Hepatic stellate cell (primary cell): ENCODE measurements at regions not wholly inside any gene's neighbourhood (a gene's known extent, or its start where the extent isn't known, plus 50 kb on each side); places are given as distances from the start of the nearest gene placed in this dataset.

ENCODE experiments used
- DNase-seq: peaks from one replicate; pipeline ENCODE4 v3.0.0; 2011; ENCODE audit warnings: low spot score

GRCh38 chr4:180578175-180578574, 1665.0 kb upstream of the TENM3 start:
- no peak for DNase-seq

DNA sequence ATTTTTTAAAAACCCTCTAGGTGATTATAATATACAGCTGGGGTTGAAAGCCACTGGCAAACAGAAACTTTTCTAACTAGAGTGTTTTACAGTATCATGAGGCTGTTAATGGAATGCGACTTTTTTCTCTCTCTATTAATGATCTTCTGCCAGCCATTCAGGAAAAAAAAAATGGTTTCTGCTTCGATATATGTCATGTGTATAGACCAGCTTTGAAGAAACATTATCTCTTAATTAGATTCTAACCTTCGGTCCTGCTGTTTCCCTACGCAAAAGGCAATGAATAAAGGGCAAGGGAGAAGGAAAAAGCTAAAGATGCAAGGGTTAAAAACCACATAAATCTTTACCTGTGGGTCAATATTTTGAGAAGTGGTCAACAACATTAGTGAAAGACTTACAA, 1662.1 kb upstream of the TENM3 start:
- no peak for DNase-seq

- DNase-seq: no peak
Observed at GRCh38 chr4:180587379-180587778, 1655.8 kb upstream of the TENM3 start.

DNA sequence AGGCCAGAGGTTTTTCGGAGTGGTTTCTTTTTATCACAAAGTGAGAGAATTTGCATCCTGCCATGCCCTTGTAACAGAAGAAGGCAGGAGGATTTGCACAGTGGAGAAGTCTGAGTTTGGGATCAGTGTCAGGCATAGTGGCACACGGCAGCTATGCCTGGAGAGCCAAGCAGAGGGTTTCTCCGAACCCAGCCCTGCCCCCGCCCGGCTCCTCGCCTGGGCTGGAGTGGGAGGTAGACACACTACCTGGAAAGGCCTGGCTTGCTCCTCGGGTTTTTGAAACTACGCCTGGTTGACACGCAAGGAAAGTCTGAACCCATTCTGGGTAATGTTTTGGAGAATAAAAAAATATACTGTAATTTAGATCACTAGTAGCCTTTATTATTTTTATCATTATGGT, 1653.6 kb upstream of the TENM3 start:
- no peak for DNase-seq

GRCh38 chr4:180596888-180597483, 1646.2 kb upstream of the TENM3 start:
- no peak for DNase-seq

DNA sequence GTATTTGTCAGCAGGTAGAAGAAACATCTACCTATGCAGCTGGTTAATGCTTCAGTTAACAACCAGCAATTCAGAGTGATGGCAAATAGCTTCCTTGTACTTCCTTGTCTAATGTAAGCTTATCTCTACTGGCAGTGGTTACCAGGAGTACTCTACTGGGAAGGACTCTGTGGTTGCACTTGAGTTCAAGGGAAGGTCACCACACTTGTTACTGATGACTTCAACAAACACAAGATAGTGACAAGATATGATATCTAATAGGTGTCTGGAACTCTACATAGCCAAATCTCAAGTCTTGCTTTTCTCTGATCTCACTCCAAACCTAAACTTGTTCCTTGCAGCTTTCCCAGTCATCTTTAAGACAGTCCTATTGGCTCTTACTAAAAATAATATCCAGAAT, 1644.9 kb upstream of the TENM3 start:
- no peak for DNase-seq

- DNase-seq: no peak
Observed at GRCh38 chr4:180603791-180604190, 1639.4 kb upstream of the TENM3 start.

- no peak for DNase-seq
Observed at GRCh38 chr4:180610324-180610723, 1632.9 kb upstream of the TENM3 start.

GRCh38 chr4:180615746-180616145, 1627.5 kb upstream of the TENM3 start:
- DNase-seq: no peak

GRCh38 chr4:180617196-180617595, 1626.0 kb upstream of the TENM3 start:
- DNase-seq: no peak

GRCh38 chr4:180618396-180618795, 1624.8 kb upstream of the TENM3 start:
- DNase-seq: no peak

- no peak for DNase-seq
Observed at GRCh38 chr4:180619440-180619839, 1623.8 kb upstream of the TENM3 start.

DNA sequence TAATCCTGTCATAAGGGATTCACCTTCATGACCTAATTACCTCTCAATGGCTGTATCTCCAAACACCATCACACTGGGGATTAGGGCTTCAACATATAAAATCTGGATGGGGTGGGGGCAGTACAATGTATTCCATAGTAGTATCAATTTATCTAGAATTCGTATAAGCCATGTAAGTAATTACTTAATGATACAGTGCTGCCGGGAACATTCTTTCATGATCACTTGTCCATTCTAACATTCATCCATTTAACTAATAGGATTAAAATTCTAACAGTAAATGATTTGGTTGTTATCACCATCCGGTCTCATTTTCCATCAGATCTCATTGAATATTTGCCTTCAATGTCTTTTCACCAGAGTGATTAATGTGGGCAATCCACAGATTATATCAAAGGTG, 1620.9 kb upstream of the TENM3 start:
- DNase-seq: no peak

DNA sequence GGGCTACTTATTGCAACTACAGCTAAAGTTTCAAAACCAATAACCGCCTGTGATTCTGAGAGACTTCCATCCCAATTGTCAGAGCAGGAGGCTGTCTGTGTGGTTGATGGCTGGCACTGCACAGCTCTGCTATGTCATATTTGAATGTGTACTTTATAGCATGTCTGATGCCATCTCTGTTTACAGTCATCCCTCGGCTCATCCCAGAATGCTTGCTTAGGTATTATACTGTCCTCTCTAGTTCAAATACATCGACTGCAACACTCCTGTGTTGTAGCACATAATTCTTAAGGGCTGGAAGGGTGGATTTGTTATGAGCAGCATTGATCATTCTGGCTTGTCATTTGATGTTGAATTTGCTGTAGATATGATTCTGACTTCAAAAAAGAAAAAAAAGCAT, 1617.5 kb upstream of the TENM3 start:
- no peak for DNase-seq

GRCh38 chr4:180630012-180630665, 1613.1 kb upstream of the TENM3 start:
- no peak for DNase-seq

DNA sequence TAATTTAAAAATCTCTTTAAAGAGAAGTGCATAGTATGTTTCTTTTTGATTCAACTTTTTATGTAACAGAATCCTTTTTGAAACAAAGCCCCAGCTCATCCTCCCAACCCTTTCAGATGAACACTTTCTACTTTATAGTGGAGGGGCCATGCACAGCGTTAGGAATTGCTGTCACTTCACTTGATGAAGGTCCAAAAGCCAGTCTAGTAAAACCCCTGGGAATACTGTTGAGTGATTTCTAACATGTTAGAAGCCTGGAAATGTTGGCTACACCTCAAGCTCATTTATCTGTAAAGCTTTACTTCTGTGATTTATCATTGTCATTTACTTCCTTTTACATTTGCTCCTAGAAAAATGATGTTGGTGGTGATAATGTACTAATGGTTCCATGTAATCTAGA, 1608.9 kb upstream of the TENM3 start:
- DNase-seq: no peak

GRCh38 chr4:180635281-180635680, 1607.9 kb upstream of the TENM3 start:
- DNase-seq: no peak

- no peak for DNase-seq
Observed at GRCh38 chr4:180636696-180637404, 1606.4 kb upstream of the TENM3 start.

DNA sequence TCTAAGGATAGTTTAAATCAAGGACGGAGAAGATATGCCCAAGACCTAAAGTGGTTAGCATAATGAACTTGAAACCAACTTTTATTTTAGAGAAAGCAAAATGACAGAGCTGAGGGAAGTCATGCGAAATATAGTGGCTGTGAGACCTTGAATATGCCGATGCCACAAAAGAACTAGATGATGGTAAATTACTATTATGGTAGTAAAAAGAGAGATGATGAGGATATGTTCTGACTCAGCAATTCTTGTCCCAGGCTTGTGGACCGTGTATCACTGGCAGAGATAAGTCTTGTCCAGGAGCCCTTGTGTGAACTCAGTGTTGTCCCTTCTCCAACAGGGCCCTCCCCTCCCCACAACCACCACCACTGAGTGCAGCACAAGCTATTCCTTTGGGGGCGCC, 1605.6 kb upstream of the TENM3 start:
- DNase-seq: no peak

DNA sequence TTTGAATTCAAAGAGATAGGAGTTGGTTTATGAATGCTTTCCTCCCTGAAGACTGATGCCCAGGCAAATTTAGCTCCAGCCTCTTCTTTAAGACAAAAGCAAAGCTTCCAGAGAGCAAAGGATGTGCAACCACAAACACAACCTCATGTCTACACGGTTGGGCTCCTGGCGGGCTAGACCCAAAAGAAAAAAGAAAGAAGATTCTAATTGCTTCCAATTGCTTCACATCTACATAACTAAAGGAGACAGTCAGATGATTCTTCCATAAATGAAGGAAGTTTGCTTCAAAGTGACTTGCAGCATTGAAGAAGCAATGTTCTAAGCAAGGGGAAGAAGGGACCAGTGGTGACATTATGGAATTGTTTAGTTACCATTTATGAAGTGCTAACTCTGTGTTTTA, 1603.0 kb upstream of the TENM3 start:
- DNase-seq: no peak

GRCh38 chr4:180641495-180641894, 1601.7 kb upstream of the TENM3 start:
- no peak for DNase-seq

DNA sequence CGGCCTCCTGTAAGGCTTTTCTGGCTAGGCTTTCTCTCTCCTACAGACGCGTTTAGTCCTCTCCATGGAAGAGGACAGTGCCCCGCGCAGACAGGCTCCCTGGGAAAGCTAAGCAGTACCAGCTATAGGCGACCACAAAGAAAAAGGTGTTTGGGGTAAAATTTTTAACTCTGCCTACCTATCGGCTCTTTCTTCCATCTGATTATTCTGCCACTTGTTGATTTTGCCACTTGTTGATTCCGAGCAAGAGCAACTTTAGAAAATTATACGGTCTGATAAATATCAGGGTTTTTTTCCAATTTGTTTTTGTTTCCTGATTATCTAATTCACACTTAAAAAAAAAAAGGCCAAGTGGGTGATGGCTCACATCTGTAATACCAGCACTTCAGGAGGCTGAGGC, 1600.5 kb upstream of the TENM3 start:
- no peak for DNase-seq

- DNase-seq: no peak
Observed at GRCh38 chr4:180650273-180650672, 1592.9 kb upstream of the TENM3 start.

DNA sequence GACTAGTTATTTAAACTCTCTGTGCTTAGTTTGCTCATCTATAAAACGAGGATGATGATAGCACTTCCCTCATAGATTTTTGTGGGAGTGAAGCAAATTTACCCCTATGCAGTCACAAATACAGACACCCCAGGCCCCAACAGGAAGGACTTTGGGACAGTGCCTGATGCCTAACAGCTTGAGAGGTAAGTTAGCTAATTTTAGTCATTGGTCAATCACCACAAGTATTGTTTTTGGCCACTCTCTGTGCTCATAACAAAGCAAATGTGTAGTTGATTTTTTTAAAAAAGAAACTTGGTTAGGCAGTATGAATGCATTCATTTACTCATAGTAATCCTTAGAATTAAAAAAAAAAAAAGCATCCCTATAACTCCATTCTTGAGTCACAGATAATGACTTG, 1590.7 kb upstream of the TENM3 start:
- DNase-seq: no peak
